ENCODE measurements at regions not wholly inside any gene's neighbourhood (a gene's known extent, or its start where the extent isn't known, plus 50 kb on each side); places are given as distances from the start of the nearest gene placed in this dataset.

DNA sequence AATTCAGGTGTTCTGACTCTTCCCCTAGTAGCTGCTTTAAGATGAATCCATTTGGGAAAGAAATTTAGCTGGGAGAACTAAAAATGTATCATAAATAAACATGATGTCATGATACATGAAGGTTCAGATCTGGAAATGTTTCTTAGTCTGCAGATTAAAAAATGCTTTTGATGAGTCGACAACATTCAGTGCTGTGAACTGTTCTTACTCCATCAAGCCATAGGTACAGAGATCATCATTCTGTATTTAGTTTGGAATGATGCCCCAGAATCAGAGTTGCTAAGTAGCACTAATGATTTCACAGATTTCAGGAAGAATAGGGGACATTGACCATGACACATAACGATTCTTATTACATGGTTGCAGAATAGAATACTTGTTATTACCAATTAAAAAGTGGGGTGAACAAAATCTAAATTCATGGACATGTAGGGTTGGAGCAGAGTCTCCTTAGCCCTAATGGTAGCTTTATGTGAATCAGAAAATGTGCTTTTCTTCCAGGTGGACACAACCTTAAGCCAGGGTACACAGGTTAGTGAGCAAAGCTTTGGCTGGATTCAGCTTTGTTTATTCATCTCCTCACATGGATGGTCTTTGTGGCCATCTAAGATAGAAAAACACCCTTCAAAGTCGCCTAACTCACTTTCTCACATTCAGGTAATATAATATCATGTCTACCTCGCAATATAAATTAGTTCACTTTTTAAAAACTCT is 205.4 kb upstream of the SEL1L start:
- TF ChIP-seq, protein P1, sequence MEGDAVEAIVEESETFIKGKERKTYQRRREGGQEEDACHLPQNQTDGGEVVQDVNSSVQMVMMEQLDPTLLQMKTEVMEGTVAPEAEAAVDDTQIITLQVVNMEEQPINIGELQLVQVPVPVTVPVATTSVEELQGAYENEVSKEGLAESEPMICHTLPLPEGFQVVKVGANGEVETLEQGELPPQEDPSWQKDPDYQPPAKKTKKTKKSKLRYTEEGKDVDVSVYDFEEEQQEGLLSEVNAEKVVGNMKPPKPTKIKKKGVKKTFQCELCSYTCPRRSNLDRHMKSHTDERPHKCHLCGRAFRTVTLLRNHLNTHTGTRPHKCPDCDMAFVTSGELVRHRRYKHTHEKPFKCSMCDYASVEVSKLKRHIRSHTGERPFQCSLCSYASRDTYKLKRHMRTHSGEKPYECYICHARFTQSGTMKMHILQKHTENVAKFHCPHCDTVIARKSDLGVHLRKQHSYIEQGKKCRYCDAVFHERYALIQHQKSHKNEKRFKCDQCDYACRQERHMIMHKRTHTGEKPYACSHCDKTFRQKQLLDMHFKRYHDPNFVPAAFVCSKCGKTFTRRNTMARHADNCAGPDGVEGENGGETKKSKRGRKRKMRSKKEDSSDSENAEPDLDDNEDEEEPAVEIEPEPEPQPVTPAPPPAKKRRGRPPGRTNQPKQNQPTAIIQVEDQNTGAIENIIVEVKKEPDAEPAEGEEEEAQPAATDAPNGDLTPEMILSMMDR (IDR thresholded peaks at IDR 0.05), result no peak
- no peak for TF ChIP-seq ZFX (IDR thresholded peaks at IDR 0.05; ENCODE audit: borderline replicate concordance)

Measured in 22Rv1 (cell line).